H1 (cell line): ENCODE measurements at regions not wholly inside any gene's neighbourhood (a gene's known extent, or its start where the extent isn't known, plus 50 kb on each side); places are given as distances from the start of the nearest gene placed in this dataset.

ENCODE experiments used
- CTCF ChIA-PET: fragments of 300-600 bp; sonication (Branson Sonifier 250); formaldehyde crosslinking; loops from one replicate; lab custom pipeline; 2021; ENCODE audit not compliant: partially characterized antibody; lab: Charles Lee
- POLR2A ChIA-PET: fragments of 300-600 bp; sonication (Branson Sonifier 250); formaldehyde crosslinking; loops from one replicate; lab custom pipeline; 2021; ENCODE audit warnings: inconsistent platforms; ENCODE audit not compliant: partially characterized antibody; lab: Charles Lee
- DNase-seq, 2 experiments: peaks; one replicate each; pipeline versions ENCODE4 v3.0.0 to v3.0.0-alpha.2; 2010 to 2022; ENCODE audit warnings: low spot score in 2 of 2, low read depth in 1 of 2, mixed read lengths in 1 of 2
- FAIRE-seq: peaks from 2 replicates; lab custom pipeline; 2011; peaks lifted over from hg19 to GRCh38; lab: Jason Lieb, UNC
- H2AFZ ChIP-seq: 2 replicates; pipeline ENCODE4 v1.8.1; 2012; ENCODE audit warnings: low read length, inconsistent platforms
- H2AK5ac ChIP-seq: 2 replicates; pipeline ENCODE4 v1.6.1; 2013; ENCODE audit warnings: low read depth, low read length
- H2BK120ac ChIP-seq: replicated peaks from 2 replicates; pipeline ENCODE3; 2013; ENCODE audit warnings: low read depth, low read length, inconsistent platforms
- H2BK12ac ChIP-seq: 2 replicates; pipeline ENCODE4 v1.6.1; 2013; ENCODE audit warnings: low read depth, low read length
- H2BK15ac ChIP-seq: 2 replicates; pipeline ENCODE4 v1.6.1; 2013; ENCODE audit warnings: low read length
- H2BK20ac ChIP-seq: 2 replicates; pipeline ENCODE4 v1.6.1; 2013; ENCODE audit warnings: low read length
- H2BK5ac ChIP-seq: 2 replicates; pipeline ENCODE4 v1.6.1; 2013; ENCODE audit warnings: low read depth, low read length
- H3K14ac ChIP-seq: 2 replicates; pipeline ENCODE4 v1.6.1; 2013; ENCODE audit warnings: inconsistent platforms; ENCODE audit not compliant: insufficient read length
- H3K18ac ChIP-seq: 2 replicates; pipeline ENCODE4 v1.6.1; 2013; ENCODE audit warnings: low read length; ENCODE audit errors: extremely low read depth
- H3K23ac ChIP-seq: 2 replicates; pipeline ENCODE4 v1.6.1; 2013; ENCODE audit warnings: inconsistent platforms; ENCODE audit not compliant: insufficient read length
- H3K23me2 ChIP-seq: 2 replicates; pipeline ENCODE4 v1.6.1; 2013; ENCODE audit warnings: low read depth, low read length
- H3K27ac ChIP-seq: 2 replicates; pipeline ENCODE4 v1.6.1; 2011; ENCODE audit warnings: low read depth, low read length, inconsistent platforms
- H3K27me3 ChIP-seq, 4 experiments: replicated peaks in 1 of 4; 1 replicate in 1 of 4; 2 replicates in 3 of 4; pipeline versions ENCODE4 v1.6.1 to v1.8.1; 2011 to 2013; ENCODE audit warnings: low read length in 3 of 4, mild to moderate bottlenecking in 3 of 4, inconsistent platforms in 2 of 4, mixed read lengths in 2 of 4, moderate library complexity in 1 of 4; ENCODE audit not compliant: control insufficient read depth in 3 of 4, insufficient read depth in 3 of 4; ENCODE audit errors: extremely low read depth in 1 of 4
- H3K36me3 ChIP-seq, 4 experiments: 2 replicates each; pipeline versions ENCODE4 v1.6.1 to v1.8.1; 2011 to 2013; ENCODE audit warnings: mild to moderate bottlenecking in 4 of 4, low read length in 3 of 4, moderate library complexity in 2 of 4, control low read depth in 1 of 4, inconsistent platforms in 1 of 4; ENCODE audit not compliant: insufficient read depth in 4 of 4, control insufficient read depth in 2 of 4
- H3K4ac ChIP-seq: replicated peaks from 2 replicates; pipeline ENCODE3; 2013; ENCODE audit warnings: low read length, low read depth, mixed read lengths, inconsistent platforms; ENCODE audit not compliant: insufficient read length
- H3K4me1 ChIP-seq, 4 experiments: replicated peaks in 1 of 4; 1 replicate in 1 of 4; 2 replicates in 3 of 4; pipeline versions ENCODE4 v1.6.1 to v1.8.1; 2011 to 2013; ENCODE audit warnings: low read length in 3 of 4, inconsistent platforms in 2 of 4, mixed read lengths in 1 of 4; ENCODE audit not compliant: insufficient read depth in 4 of 4, control insufficient read depth in 3 of 4
- H3K4me2 ChIP-seq, 2 experiments: 2 replicates each; pipeline versions ENCODE4 v1.6.1 to v1.8.1; 2011 to 2013; ENCODE audit warnings: low read depth in 2 of 2, low read length in 2 of 2, control low read depth in 1 of 2, inconsistent platforms in 1 of 2, mild to moderate bottlenecking in 1 of 2; ENCODE audit not compliant: insufficient read depth in 1 of 2
- H3K4me3 ChIP-seq, 4 experiments: fragments of 200-600, 300-600 bp in 1 of 4; sonication (generic), shearing (Covaris generic), sonication (Bioruptor Twin) in 1 of 4; 2 replicates each; pipeline versions ENCODE4 v1.5.1 to v1.8.1; 2011 to 2016; ENCODE audit warnings: low read length in 4 of 4, low read depth in 3 of 4, control low read depth in 2 of 4, inconsistent platforms in 2 of 4, mild to moderate bottlenecking in 2 of 4, mixed read lengths in 1 of 4, moderate library complexity in 1 of 4; ENCODE audit not compliant: insufficient read depth in 2 of 4; ENCODE audit errors: extremely low read depth in 1 of 4
- H3K56ac ChIP-seq: replicated peaks from 2 replicates; pipeline ENCODE3; 2013; ENCODE audit warnings: low read depth, mild to moderate bottlenecking, mixed read lengths, low read length, inconsistent platforms; ENCODE audit not compliant: insufficient read length
- H3K79me1 ChIP-seq: 2 replicates; pipeline ENCODE4 v1.6.1; 2013; ENCODE audit warnings: low read depth, low read length, control low read depth
- H3K79me2 ChIP-seq, 2 experiments: 2 replicates each; pipeline versions ENCODE4 v1.6.1 to v1.8.1; 2012 to 2013; ENCODE audit warnings: low read length in 2 of 2, mild to moderate bottlenecking in 2 of 2, inconsistent platforms in 1 of 2; ENCODE audit not compliant: insufficient read depth in 2 of 2, control insufficient read depth in 1 of 2
- H3K9ac ChIP-seq, 4 experiments: replicated peaks in 1 of 4; 1 replicate in 1 of 4; 2 replicates in 3 of 4; pipeline versions ENCODE4 v1.6.1 to v1.8.1; 2011 to 2013; ENCODE audit warnings: low read depth in 3 of 4, low read length in 3 of 4, control low read depth in 2 of 4, mild to moderate bottlenecking in 2 of 4, moderate library complexity in 2 of 4, inconsistent platforms in 1 of 4; ENCODE audit errors: extremely low read depth in 1 of 4
- H3K9me3 ChIP-seq, 2 experiments: 2 replicates each; pipeline versions ENCODE4 v1.6.1 to v1.8.1; 2012 to 2013; ENCODE audit warnings: mild to moderate bottlenecking in 2 of 2, moderate library complexity in 2 of 2, control low read depth in 1 of 2, inconsistent platforms in 1 of 2, low read depth in 1 of 2, low read length in 1 of 2, mixed read lengths in 1 of 2; ENCODE audit not compliant: insufficient read depth in 2 of 2
- H4K20me1 ChIP-seq, 2 experiments: replicated peaks in 1 of 2; 2 replicates each; pipeline versions ENCODE3 to v1.8.1; 2011 to 2013; ENCODE audit warnings: inconsistent platforms in 2 of 2, low read length in 2 of 2, mild to moderate bottlenecking in 1 of 2; ENCODE audit not compliant: insufficient read depth in 2 of 2, control insufficient read depth in 1 of 2
- H4K5ac ChIP-seq: 2 replicates; pipeline ENCODE4 v1.6.1; 2013; ENCODE audit warnings: low read length, low read depth, mixed read lengths, inconsistent platforms; ENCODE audit not compliant: insufficient read length
- H4K8ac ChIP-seq: 2 replicates; pipeline ENCODE4 v1.8.0; 2013; ENCODE audit warnings: mild to moderate bottlenecking, moderate library complexity, low read length, inconsistent platforms; ENCODE audit not compliant: insufficient read depth; ENCODE audit errors: extremely low read depth
- H4K91ac ChIP-seq: replicated peaks from 2 replicates; pipeline ENCODE3; 2013; ENCODE audit warnings: low read length, mixed read lengths, inconsistent platforms; ENCODE audit not compliant: insufficient read length
- CBX8 ChIP-seq: fragments of 300-800, 300-1000 bp; sonication (generic); IDR thresholded peaks from 2 replicates; pipeline ENCODE4 v1.7.1; 2016; ENCODE audit warnings: low read depth, low read length, borderline replicate concordance
- WGBS, 2 experiments: shearing (Covaris generic) in 1 of 2; methylation state at CpG; one replicate each; pipeline versions ENCODE4 v1.1.6 to v1.1.7; 2013 to 2015; ENCODE audit warnings: low lambda C conversion rate in 2 of 2, mixed read lengths in 2 of 2, inconsistent platforms in 1 of 2, low coverage in 1 of 2, missing lambda C conversion rate in 1 of 2; ENCODE audit not compliant: insufficient replicate concordance in 2 of 2, insufficient coverage in 1 of 2, insufficient read length in 1 of 2; ENCODE audit errors: extremely low coverage in 1 of 2, missing lambda C conversion rate in 1 of 2; 5-methylcytosine and 5-hydroxymethylcytosine counted together

- Histone ChIP-seq H4K20me1 (no peaks in the 10 kb centered on the region), H3K4me1 (no peaks in the 10 kb centered on the region), H3K14ac (no peak overlapping the region), H3K4ac (no peak overlapping the region), H3K79me1 (no peaks in the 10 kb centered on the region), H3K4me2 (no peak overlapping the region), H3K4me3 (no peak overlapping the region), H4K8ac (no peak overlapping the region), H2BK5ac (no peak overlapping the region), H2BK15ac (no peak overlapping the region), H2AK5ac (no peak overlapping the region), H3K56ac (no peak overlapping the region), H4K5ac (no peak overlapping the region), H3K79me2 (no peaks in the 10 kb centered on the region), H3K27me3 (no peaks in the 10 kb centered on the region), H3K23ac (no peak overlapping the region), H3K23me2 (no peaks in the 10 kb centered on the region), H2BK12ac (no peak overlapping the region), H2BK20ac (no peak overlapping the region)
- FAIRE-seq (no peak), DNase-seq (no peak)
- POLR2A ChIA-PET = no interaction called here
- no peak for TF ChIP-seq CBX8
- TF ChIP-seq, all 59 proteins: peak for 0
- H3K18ac ChIP-seq = no peak overlapping the region
- H2AFZ ChIP-seq = no peak overlapping the region
- H3K9ac ChIP-seq = no peak overlapping the region
- peaks cover 5 to 63% of the 10 kb centered on the region in 2 experiments; a peak in 3 of 4 replicates for H3K9me3 ChIP-seq
- H3K36me3 ChIP-seq = no peaks in the 10 kb centered on the region
- WGBS, 2 experiments = 78% methylated on average over 3 of the region's 3 CpGs; no CpG with 5 or more reads in 1 of the 2 experiments
- no peak overlapping the region for H4K91ac ChIP-seq
- no peak overlapping the region for H2BK120ac ChIP-seq
- no peak overlapping the region for H3K27ac ChIP-seq
- CTCF ChIA-PET = no interaction called here
Measured at GRCh38 chr19:23509686-23510450, 114.6 kb upstream of the ZNF91 start.
